ENCODE measurements at regions not wholly inside any gene's neighbourhood (a gene's known extent, or its start where the extent isn't known, plus 50 kb on each side); places are given as distances from the start of the nearest gene placed in this dataset.

GRCh38 chr2:9772035-9772998 lies 71.0 kb upstream of the TAF1B start:
- no peak for DNase-seq (ENCODE audit: low read depth in 2 of 2)

- no peak for DNase-seq (ENCODE audit: low read depth in 2 of 2)
Observed at GRCh38 chr2:9772999-9773902, 70.0 kb upstream of the TAF1B start.

DNA sequence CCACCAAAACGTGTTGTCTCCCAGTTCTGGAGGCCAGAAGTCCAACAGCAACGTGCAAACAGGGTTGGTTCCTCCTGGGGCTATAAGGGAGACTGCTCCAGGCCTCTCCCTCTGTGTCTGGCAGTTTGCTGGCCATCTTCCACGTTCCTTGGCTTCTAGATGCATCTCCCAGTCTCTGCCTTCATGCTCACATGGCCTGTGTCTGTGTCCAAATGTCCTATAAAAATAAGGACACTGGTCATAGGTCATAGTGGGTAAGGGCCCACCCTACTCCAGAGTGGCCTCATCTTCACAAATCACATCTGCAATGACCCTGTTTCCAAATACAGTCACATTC lies 69.4 kb upstream of the TAF1B start:
- DNase-seq (ENCODE audit: low read depth in 2 of 2) = no peak

- DNase-seq (ENCODE audit: low read depth in 2 of 2) = no peak
Observed at GRCh38 chr2:9774266-9774665, 69.0 kb upstream of the TAF1B start.

DNA sequence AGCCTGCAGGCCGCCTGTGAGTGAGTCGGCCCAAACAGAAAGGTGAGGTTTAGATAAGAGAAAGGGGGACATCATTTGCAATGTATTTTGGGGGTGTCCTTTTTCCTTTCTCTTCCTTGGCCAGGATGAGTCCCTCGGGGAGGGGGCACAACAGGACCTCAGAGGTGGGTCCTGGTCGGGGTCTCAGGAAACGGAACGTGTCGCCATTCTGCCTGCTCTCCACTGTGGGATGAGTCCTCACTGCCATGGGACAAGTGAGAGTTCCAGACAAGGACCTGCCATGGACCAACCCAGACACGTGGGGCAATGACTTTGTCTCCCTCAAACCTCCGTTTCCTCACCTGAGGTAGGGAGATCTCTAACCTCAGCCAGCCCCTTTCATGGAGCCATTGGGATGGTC lies 67.9 kb upstream of the TAF1B start:
- DNase-seq (ENCODE audit: low read depth in 2 of 2) = no peak

GRCh38 chr2:9775999-9776712 lies 67.1 kb upstream of the TAF1B start:
- no peak for DNase-seq (ENCODE audit: low read depth in 2 of 2)

GRCh38 chr2:9777081-9777480 lies 66.2 kb upstream of the TAF1B start:
- no peak for DNase-seq (ENCODE audit: low read depth in 2 of 2)

DNA sequence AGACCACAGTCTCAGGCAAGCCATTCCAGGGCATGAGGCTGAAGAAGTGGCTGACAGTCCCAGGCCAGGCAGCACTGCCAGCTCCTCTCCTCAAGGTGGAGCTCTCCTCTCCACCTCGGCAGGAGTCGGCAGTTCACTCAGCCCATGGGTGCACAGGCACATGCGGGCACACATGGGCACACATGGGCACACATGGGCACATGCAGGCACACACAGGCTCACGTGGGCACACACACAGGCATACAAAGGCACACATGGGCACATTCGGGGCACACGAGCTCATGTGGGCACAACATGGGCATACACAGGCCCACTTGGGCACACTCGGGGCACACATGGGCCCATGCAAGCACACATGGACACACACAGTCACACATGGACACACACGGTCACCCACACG lies 65.3 kb upstream of the TAF1B start:
- DNase-seq (ENCODE audit: low read depth in 2 of 2) = no peak

DNA sequence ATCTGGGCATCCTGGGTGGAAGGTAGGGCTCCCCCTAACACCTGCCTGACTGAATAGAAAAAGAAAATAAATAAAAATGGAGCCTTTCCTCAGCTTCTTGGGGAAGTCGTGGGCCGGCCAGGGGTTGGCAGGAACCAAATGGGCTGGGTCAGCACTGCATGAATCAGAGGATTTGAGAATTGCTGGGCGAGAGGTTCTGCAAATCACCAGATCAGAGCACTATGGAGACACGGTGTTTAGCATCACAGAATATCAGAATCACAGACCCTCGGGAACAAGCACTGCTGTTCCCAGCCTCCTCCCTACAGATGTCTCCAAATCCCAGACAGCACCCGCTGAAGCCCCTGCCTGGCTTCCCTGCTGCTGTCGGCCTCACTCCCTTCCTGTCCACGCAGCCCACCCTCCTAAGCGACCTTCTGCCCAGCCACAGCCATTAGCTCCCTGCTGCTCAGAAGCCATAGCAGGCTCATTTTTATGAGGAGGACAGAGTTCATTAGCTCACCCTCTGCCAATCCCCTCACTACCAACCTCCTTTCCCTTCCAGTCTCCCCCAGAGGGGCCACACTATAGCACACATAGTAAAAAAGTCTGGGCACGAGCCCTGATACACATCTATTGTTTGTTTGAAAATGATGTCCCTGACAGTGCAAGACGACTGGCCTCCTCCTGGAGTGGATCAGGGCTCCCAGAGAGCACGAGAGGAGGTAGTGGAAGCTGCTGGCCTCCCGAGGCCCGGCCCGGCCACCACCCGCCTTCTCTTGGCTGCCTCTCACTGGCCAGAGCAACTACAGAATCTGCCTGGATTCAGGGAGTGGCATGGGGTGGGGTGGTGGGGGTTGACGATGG lies 64.6 kb upstream of the TAF1B start:
- DNase-seq (ENCODE audit: low read depth in 2 of 2) = no peak

DNA sequence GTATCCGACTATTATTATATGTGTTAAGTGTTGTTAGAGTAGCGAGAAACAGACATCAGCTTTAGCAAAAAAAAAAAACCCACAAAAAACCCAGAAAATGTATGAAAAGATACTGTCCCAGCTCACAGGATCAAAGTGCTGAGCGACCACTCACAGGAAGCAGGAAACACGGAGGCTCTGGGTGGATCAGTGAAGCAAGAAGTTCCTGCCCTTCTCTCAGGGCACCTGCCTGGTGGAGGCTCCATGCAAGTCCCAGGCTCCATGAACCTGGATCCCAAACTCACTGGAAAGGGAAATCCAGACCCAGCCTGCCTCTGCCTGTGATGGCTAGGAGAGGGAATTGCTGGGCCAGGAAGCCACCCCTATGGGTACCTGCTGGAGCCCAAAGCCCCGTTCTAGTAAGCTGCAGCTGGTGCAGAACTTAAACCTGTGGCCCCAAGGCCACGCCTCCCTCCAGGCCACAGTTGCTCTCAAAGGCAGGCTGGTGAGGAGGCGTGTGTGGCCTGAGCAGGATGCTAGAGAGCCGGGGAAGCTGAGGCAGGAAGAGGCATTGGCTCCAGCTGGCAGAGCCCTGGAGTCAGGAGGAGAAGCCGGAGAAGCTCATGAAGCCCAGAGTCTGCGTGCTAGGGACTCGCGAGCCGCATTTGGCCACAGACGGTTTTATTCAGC lies 63.5 kb upstream of the TAF1B start:
- no peak for DNase-seq (ENCODE audit: low read depth in 2 of 2)

DNA sequence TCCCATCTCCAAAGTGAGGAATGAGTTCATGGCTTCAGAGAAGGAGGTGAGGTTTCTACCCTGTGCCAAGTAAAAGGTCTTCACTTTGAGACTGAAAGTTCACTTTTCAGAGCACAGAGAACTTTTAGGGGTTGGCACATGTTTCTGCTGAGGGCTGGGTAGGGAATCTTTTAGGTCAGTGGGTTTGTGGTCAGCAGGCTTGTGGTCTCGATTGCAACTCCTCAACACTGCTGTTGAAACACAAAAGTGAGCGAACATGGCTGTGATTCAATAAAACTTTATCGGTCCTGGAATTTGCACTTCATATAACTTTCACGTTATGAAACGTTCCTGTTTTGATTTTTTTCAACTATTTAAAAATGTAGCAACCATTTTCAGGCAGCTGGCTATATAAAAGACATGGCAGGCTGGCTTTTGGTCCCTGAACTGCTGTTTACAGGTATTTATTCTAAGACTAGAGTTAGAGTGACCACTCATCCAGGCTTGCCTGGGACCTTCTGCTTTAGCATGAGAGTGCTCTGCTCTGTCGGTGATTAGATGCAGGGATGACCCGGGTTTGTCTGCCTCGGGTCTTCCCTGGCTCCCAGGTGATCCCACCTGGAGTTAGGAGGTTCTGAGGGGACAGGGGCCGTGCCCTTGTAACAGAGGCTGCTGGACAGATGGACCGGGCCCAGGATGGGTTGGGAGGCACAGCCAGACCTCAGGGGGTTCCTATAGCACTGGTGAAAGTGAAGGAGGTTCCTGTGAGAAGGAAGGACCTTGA lies 62.7 kb upstream of the TAF1B start:
- no peak for DNase-seq (ENCODE audit: low read depth in 2 of 2)

DNA sequence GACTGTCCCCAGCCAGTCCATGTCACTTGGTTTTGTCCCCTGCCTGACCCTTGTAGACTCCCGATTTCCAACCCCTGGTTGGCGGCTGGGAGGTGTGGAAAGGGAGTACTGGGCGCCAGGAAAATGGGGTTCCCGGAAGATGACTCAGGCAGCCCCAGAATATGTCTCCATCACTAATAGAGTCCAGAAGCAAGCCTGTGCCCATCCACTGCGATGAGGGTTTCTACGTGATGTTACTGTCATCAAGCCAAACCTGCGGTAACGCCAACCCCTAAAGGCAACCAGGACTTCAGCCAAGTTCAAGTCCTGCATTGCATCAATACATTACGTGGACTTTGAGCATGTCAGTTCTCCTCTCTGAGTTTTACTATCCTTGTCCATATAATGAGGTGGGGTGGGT lies 62.0 kb upstream of the TAF1B start:
- no peak for DNase-seq (ENCODE audit: low read depth in 2 of 2)

GRCh38 chr2:9782197-9782719 lies 61.0 kb upstream of the TAF1B start:
- DNase-seq (ENCODE audit: low read depth in 2 of 2) = peak; percentile 34 to 68

GRCh38 chr2:9789371-9789770 lies 53.9 kb upstream of the TAF1B start:
- DNase-seq (ENCODE audit: low read depth in 2 of 2) = no peak

GRCh38 chr2:9790702-9791225 lies 52.5 kb upstream of the TAF1B start:
- no peak for DNase-seq (ENCODE audit: low read depth in 2 of 2)

- no peak for DNase-seq (ENCODE audit: low read depth in 2 of 2)
Observed at GRCh38 chr2:9791711-9792110, 51.6 kb upstream of the TAF1B start.

DNA sequence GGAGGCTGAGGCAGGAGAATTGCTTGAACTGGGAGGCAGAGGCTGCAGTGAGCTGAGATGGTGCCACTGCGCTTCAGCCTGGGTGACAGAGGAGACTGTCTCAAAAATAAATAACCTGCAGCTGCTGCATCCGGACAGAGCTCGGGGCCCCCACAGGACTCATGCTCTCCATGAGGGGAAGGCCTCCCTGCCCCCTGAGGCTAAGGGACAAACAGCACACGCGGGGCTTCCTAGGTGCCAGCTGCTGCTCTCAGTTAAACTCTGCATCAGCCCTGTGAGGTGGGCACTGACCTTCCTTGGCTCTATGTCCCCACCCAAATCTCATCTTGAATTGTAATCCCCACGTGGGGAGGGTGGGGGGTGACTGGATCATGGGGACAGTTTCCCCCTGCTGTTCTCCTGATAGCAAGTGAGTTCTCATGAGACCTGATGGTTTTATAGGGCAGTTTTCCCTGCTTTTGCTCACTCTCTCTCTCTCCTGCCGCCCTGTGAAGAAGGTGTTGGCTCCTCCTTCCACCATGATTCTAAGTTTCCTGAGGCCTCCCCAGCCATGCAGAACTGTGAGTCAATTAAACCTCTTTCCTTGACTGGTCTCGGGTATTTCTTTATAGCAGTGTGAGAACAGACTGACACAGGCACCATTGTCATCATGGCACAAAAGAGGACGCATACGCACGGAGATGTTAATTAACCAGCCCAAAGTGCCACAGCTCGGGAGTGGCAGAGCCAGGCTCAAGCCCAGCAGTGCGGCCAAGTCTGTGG lies 49.9 kb upstream of the TAF1B start:
- DNase-seq (ENCODE audit: low read depth in 2 of 2) = no peak
